Stimulated activated CD8-positive, alpha-beta memory T cell treated with anti-CD3 and anti-CD28 coated beads, Interleukin-7, amount 100 ng/mL, for 4 hours (primary cell): ENCODE measurements at regions not wholly inside any gene's neighbourhood (a gene's known extent, or its start where the extent isn't known, plus 50 kb on each side); places are given as distances from the start of the nearest gene placed in this dataset.
"Not testable (repeated sequence)": the region's sequence is repeated elsewhere in the genome, so short reads cannot be mapped to it uniquely, and the experiment has no call there.

Experiments used
- DNase-seq, 2 donors: peaks; one replicate each; pipeline ENCODE4 v3.0.0-alpha.2; 2020; ENCODE audit warnings: low read depth in 2 of 2

DNA sequence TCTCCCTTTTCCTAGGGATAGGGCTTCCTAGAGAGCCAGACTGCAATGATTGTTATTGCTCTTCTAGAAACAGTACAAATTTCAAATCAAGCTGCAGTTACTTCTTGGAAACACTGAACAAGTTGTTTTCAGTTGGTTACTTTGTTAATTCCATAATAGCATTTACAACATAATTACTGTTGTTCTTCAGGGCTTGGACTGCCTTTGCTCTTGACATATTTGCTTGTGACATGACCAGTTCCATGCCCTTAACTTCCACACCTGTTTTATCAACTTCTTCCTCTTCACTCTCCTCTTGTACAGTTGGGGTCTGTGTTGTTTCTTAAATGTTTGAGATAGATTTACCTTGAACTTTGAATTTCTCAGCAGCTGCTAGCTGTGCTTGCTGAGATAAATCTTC is 104.4 kb downstream of the SEC23IP start:
- no peak for DNase-seq

DNA sequence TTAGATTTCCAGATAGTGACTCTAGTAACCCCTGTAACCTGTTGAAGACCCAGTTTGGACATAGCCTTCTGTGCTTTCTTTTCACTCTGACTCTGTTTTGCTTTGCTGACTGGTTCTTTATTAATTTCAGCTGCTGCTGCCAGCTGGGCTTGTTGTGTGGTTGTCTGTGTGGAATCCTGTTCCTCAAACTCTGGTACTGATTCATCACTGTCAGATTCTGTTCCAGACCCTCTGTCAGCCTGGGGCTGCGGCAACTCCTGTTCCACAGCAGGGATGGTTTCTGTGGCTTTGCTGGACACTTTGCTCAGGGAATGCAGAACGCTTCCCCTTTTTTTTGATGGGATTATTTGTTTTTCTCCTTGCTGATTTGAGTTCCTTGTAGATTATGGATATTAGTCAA is 104.9 kb downstream of the SEC23IP start:
- no peak for DNase-seq

DNA sequence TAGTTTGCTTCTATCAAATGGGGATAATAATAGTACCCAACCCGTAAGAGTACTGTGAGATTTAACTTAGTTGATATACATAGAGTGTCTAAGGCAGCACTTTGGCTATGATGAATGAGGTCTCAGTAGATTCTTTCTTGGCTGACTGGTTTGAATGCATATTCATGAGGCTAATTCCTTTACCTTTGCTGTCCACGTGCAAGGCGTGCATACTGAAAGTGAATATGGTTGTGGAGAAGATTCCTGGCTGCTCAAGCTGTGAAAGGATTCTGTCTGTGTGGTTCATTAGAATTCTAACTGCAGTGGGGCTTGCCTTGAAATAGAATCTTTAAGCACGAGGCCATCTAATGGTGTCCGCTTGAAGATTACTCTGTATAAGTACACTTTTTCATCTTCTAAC is 110.3 kb downstream of the SEC23IP start:
- DNase-seq = no peak

DNA sequence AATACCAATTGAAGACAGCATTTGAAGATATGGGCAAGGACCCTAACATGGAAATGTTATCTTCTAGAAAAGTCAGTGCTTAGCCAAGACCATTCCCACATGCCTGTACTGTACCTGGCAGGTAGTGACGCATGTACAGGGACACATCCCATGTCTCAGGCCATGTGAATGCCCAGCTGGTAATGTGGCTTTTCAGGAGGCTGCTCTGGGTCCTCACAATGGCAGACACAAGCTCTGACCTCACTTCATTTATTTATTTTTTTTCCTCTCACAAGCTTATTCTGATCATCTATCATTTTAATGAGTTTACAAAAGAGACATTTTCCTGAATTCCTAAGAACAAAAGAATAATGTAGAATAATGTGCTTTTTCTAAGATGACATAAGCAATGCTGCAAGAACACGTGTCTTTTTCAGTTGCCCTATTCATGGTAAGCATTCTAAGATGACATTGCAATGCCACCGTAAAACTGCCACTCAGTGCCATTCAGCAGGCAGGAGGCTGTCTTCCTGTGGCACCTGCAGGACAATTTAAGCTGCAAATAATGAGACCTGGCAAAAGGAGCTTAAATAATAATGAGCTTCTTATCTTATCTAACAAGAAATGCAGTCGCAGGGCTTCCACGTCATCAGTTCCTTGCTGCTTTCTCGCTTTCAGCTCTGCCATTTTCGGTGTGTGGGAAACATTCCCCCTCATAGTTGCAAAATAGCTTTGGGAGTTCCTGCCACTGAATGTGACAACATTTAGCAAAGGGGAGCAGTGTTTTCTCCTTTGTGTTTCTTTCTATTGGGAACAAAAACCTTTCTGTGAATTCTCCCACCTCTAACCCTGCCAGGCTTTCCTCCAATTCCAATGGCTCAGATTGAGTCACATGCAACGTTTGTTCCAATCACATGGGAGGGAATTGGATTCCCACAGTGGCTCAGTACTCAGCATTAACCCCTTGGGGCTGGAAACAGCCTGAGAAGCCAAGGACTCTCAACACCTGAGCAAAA is 113.0 kb downstream of the SEC23IP start:
- DNase-seq = no peak

DNA sequence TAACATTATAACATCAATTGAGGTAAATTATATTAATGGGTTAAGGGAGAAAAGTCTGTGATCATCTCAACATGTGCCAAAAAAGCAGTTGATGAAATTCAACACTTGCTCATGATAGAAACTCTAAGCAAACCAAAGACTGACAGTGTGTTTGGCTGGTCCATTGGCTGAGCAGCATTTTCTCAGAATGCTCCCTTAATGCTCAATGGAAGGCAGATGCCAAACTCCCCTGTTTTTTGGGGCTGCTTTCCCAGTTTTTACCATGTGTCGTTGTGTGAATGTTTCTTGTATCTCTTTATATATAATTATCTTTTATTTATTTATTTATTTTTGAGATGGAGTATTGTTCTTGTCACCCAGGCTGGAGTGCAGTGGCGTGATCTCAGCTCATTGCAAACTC is 114.7 kb downstream of the SEC23IP start:
- DNase-seq = no peak

DNA sequence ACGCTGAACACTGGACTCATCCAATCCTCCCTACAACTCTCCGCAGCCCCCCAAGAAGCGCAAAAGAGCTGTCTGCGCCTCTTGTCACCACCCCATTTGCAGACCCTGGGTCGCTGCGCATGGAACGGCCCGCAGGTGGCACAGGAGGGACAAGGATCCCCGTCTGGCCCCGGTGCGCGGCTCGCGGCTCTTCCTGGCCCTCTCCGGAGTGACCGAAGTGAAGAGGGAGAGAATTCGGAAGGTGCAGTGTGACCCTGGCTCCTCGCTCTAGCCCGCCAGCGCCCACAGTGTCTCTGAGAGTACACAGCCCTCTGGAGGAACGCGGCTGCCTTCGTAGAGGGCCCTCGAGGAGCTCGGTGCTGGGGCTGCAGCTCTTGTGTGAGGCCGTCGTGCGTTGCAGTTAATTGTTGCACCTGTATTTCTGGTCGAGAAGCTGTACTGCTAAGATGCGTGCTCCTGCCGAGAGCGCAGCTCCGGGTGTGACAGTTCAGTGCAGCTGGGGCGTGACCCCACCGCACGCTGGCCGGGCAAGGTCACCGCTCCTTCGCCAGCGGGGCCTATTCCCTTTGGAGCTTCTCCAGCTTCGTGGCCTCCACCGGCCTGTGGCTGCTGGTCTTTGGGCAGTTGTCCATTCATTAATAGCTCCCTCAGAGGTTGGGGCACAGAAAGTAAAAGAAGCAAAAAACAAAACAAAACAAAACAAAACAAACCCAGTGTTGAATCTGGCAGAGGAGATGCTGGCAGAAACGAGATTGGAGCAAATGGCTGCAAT is 119.0 kb downstream of the SEC23IP start:
- DNase-seq = no peak

DNA sequence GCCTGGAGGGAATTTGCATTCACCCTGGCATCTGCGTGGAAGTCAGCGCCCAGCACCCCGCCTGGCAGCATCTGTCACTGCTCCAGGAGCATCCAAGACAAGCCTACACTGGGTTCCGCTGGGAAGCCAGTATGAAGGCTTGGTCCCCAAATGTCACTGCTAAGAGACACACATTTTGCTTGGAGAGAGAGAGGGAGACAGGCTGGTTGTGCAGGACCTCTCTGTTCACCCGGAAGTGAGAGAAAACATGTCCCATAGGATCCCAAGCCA is 119.5 kb downstream of the SEC23IP start:
- no peak for DNase-seq

DNA sequence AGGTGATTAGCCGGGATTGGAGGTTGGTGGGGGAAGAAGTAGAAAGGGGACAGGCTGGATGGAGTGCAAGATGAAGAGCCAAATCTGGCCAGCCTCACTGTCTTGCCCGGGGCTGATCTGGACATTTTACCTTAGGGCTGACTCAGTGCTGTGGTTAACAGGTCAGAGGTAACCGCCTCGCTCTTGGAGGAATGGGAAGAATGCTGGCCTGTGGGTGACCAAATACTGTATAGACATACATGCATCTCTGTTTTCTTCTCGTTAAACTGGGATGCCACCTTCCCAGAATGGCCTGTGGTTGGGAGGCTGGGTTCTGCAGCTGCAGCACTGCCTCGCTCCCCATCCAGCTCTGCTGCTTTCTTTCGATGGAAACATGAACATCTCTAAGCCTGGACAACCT is 120.0 kb downstream of the SEC23IP start:
- no peak for DNase-seq

DNA sequence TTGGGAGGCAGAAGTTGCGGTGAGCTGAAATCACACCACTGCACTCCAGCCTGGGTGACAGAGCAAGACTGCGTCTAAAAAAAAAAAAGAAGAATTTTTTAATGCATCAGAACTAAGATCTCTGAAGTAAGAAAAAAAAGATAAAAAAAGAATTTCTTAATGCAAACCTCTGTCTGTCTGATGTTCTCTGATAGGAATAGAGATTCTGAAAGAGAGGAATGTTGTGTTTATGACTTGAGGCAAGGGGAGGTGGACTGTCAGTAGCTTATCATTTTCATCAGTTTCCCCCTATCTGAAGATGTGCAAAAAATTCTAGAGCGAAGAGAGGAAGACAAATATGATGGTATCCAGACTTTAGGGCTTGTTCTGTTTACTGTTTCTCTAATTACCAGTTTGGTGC is 121.5 kb downstream of the SEC23IP start:
- DNase-seq = no peak

DNA sequence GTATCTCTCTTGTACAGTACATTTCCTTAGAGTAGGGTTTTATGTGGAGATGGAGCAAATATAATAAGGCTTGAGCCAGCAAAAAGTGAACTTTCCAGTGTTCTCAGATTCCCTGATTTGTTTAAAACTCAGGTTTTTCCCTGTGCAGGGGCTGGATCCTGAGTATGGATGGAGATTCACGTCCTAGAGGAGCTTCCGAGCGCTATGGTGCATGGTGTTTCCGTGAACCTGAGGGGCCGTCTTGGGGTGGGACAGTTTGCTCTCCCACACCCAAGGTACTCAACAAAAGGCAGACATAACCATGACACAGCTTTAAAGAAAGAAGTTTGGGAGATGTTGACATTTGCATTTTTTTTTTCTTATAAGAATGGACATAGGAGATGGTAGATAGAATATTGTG is 122.5 kb downstream of the SEC23IP start:
- DNase-seq = no peak

DNA sequence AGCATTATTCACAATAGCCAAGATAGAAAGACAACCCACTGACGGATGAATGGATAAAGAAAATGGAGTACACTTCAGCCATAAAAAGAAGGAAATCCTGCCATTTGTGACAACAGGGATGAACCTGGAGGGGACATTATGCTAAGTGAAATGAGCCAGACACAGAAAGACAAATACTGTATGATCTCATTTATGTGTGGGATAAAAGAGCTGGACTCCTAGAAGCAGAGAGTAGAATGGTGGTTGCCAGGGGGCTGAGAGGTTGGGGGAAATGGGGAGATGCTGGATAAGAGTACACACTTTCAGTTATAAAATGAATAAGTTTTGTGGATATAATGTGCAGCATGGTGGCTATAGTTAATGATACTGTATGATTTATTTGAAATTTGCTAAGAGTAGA is 124.4 kb downstream of the SEC23IP start:
- DNase-seq = no peak

DNA sequence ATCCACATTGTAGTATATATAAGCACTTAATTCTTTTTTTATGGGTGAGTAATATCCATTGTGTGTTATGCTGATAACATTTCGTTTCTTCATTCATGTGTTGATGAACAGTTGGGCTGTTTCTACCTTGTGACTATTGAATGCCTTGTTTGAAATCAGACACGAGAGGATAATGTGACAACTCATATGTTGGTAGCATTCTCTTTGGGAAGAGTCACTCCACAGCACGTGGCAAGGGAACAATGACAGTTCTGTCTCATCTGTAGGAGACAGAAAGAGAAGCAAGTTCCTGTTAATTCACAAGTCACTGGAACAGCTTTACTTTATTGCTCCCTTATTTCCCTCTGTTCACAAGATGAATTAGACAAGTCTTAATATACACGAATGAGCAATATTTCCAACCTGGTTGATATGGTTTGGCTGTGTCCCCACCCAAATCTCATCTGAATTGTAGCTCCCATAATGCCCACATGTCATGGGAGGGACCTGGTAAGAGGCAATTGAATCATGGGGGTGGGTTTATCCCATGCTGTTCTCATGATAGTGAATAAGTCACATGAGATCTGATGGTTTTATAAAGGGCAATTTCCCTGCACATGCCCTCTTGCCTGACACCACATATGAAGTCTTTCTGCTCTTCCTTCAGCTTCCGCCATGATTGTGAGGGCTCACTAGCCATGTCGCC is 125.3 kb downstream of the SEC23IP start:
- no peak for DNase-seq

DNA sequence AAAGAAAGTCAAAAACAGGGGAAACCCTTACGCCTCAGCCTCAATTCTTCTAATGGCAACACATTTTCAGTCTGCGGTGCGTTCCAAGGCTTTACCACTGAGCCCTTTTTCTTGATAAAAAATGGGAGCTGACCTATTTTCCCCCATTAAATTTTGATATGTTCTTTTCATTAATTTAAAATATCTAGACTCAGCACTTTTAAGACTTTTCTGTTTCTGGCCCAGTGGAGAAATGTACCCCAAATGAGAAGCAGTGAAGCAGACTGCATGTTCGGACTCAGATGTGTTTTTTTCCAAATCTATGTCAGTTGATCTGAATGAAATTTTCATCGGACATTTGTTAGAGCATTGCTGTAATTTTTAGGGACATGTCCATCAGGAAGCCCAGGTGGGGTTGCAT is 126.2 kb downstream of the SEC23IP start:
- no peak for DNase-seq

DNA sequence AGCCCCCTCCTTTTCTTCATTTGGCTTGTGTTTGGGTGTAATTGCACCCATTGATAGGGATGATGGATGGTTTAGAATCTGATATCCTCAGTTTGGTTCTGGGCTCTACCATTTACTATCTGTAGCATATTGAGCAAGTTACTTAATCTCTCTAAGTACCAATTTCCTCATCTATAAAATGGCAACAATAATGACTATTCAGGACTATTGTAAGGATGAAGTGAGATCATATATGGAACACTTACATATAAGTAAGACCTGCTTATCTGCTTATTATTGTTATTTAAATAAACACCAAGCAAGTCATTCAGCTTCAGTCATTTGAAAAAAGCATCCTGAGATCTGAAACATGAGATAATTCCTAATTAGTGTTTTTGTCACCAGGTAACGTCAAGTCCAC is 127.0 kb downstream of the SEC23IP start:
- DNase-seq = no peak

DNA sequence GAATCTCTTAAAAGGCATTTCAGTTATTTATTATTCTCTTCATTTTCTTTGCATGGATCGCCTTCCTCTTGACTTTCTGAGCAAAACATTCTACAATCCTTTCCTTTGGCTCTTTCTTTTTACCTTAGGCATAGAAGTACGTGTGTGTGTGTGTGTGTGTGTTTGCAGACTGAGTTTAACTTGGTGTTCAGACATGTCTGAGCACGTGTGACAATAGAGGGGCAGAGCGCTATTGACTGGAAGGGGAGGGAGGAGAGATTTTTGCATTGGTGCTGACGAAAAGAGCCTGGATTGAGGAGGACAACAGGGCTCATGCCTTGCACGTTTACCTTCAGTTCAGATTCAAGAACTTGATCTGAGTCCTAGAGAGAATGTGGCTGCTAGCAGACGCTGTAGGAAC is 129.8 kb downstream of the SEC23IP start:
- DNase-seq = no peak

DNA sequence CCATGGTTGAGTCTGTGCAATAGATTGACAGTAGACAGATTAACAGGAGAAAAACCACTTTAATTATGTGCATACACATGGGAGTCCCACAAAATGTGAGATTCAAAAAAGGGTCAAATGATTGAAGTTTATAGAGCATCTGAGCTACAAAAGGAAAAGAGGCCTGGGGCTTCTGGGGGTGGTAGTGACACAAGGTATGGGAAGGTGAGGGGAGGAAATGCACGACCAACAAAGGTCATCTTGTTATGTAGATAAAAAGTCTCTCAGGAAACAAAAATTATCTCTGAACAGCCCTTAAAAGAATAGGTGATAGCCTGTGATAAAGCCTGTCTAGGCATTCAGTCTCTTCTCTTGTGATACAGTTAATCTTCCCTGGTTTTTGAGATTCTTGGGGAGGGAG is 141.7 kb downstream of the SEC23IP start:
- no peak for DNase-seq

DNA sequence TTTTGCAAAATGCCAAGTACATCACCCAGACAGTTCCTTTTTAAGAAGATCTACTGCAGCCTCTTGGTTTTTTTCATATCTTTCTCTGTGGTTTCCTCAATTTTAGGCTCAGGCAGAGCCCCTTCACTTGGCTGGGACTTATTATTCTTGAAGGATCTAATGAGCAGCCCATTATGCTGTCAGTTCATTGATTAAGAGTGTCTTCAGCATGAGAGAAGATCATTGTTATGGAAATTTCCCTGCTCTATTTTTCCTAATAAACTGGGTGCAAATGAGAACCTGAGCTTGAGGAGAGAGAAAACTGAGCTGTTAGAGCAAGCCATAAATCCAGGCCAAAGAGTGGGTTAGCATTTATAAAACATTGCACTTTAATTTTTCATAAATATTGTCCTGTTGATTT is 146.5 kb downstream of the SEC23IP start:
- DNase-seq = no peak

DNA sequence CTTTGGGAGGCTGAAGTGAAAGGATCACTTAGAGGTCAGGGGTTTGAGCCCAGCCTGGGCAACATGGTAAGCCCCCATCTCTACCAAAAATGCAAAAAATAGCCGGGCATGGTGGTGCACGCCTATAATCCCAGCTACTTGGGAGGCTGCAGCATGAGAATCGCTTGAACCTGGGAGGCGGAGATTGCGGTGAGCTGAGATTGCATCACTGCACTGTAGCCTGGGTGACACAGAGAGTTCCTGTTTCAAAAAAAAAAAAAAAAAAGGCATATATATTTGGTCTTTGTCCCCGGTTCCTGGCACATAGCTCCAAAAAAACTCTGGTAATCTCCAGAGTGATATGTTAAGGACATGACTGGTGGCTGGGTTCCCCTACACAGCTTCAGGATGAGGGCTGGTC is 147.3 kb downstream of the SEC23IP start:
- no peak for DNase-seq

DNA sequence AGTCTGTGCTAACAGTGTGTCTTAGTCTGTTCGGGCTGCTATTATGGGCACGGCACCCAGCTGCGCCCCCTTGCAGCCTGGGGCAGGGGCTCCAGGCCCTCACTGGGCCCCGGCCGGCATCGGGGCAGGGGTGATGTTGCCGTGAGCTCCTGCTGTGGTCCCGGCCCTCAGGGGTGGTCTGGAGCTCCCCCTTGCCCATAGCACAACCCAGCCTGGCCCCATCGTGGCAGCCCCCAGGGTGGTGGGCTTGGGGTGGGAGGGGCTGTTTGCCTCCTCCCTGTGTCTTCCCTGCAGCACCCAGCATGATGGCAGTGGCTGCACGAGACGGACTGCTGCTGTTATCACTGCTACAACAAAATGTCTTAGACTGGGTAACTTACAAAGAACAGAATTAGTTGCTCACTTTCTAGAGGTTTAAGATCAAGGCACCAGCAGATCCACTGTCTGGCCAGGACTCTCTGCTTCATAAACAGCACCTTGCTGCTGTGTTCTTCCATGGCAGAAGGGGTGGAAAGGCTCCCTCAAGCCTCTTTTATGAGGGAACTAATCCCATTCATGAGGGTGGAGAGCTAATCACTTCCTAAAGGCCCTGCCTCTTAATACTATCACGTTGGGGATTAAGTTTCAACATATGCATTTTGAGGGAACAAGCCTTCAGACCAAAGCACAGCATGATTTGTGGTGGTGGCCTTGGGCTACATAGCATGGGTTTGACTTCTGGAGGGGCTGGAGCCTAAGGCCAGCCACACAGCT is 149.5 kb downstream of the SEC23IP start:
- DNase-seq = no peak

DNA sequence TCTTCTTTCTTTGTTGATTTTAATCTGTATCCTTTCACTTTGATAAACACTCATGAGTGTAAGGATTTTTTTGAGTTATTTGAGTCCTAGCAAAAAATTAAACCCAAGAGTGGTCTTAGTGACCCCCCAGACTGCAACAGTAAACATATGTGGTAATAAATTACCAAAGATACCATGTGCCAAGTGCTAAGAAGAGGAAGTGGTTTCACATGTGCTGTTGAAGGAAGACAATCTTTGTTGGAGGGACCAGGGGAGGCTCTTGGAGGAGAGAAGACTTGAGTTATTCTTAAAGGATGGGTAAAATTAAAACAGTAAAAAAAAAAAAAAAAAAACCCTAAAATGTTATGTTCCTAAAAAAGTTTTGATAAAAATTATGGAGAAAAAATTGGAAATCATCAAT is 150.2 kb downstream of the SEC23IP start:
- DNase-seq = no peak

DNA sequence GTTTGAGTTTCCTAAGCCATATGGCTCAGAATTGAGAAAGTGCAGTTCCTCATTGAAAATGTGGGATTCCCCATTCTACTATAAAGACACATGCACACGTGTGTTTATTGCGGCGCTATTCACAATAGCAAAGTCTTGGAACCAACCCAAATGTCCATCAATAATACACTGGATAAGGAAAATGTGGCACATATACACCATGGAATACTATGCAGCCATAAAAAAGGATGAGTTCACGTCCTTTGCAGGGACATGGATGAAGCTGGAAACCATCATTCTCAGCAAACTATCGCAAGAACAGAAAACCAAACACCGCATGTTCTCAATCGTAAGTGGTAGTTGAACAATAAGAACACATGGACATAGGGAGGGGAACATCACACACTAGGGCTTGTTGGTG is 154.8 kb downstream of the SEC23IP start:
- DNase-seq = not testable (repeated sequence)

DNA sequence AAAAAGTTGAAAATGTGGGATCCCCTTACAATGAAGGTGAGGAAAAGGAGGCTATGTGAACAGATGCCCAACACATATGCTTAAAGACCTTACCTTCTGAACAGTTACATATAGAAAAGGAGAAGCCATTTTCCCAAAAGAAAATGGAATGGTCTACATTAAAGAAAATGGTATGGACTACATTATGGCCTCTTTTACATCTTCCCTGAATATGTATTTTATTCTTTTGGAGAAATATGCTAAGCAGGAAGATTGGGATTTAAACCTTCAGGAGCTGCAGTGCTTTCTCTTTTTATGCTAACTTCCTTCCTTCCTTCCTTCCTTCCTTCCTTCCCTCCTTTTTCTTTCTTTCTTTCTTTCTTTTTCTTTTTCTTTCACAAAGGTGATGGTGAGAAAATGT is 155.4 kb downstream of the SEC23IP start:
- no peak for DNase-seq
